ENCODE measurements at regions not wholly inside any gene's neighbourhood (a gene's known extent, or its start where the extent isn't known, plus 50 kb on each side); places are given as distances from the start of the nearest gene placed in this dataset.

GRCh38 chr13:73967397-73968165 is 166.6 kb downstream of the KLF12 start:
- TF ChIP-seq CTCF (conservative IDR thresholded peaks at IDR 0.05 in 1 of 2, IDR thresholded peaks at IDR 0.05 in 1 of 2; ENCODE audit: extremely low read depth in 1 of 2, insufficient read depth in 1 of 2, low read depth in 1 of 2, low read length in 2 of 2) (no peak), EZH2 (IDR thresholded peaks at IDR 0.05; ENCODE audit: borderline replicate concordance, low read length) (no peak)

All from mammary epithelial cell (primary cell).